GM12874 (cell line): ENCODE measurements at regions not wholly inside any gene's neighbourhood (a gene's known extent, or its start where the extent isn't known, plus 50 kb on each side); places are given as distances from the start of the nearest gene placed in this dataset.

ENCODE experiments used
- TF ChIP-seq, protein P1 (sequence below): IDR thresholded peaks from 2 replicates; pipeline ENCODE4 v1.5.1; 2011; ENCODE audit warnings: low read depth, mild to moderate bottlenecking, control low read depth, low read length, moderate library complexity; ENCODE audit not compliant: insufficient read depth

- TF ChIP-seq, protein P1, sequence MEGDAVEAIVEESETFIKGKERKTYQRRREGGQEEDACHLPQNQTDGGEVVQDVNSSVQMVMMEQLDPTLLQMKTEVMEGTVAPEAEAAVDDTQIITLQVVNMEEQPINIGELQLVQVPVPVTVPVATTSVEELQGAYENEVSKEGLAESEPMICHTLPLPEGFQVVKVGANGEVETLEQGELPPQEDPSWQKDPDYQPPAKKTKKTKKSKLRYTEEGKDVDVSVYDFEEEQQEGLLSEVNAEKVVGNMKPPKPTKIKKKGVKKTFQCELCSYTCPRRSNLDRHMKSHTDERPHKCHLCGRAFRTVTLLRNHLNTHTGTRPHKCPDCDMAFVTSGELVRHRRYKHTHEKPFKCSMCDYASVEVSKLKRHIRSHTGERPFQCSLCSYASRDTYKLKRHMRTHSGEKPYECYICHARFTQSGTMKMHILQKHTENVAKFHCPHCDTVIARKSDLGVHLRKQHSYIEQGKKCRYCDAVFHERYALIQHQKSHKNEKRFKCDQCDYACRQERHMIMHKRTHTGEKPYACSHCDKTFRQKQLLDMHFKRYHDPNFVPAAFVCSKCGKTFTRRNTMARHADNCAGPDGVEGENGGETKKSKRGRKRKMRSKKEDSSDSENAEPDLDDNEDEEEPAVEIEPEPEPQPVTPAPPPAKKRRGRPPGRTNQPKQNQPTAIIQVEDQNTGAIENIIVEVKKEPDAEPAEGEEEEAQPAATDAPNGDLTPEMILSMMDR: 0 out of 2 replicates have a peak, but pooled peaks have one; percentile 9
These were observed 64.6 kb upstream of the CRHR1 start for GRCh38 chr17:45719335-45720071.

DNA sequence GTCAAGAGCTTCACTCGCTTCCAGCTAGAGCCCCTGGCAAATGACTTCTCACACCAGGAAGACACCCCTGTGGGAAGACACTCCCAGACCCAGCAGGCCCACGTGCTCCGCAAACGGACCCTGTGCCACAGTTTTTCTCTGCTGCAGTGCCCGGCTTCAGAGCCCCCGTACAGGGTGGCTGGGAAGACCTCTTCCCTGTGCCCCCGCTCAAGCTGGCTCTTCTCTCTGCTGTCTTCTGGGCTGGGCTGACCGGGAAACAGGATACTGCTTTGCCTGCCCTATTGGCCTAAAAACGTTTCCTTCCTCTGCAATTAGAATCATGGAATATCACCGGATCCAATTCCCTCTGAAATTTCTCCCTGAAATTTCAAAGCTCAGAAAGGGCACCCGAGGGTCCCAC lies 63.7 kb upstream of the CRHR1 start:
- TF ChIP-seq, protein P1: no peak

GRCh38 chr17:45722161-45722560 lies 62.0 kb upstream of the CRHR1 start:
- TF ChIP-seq, protein P1: no peak

DNA sequence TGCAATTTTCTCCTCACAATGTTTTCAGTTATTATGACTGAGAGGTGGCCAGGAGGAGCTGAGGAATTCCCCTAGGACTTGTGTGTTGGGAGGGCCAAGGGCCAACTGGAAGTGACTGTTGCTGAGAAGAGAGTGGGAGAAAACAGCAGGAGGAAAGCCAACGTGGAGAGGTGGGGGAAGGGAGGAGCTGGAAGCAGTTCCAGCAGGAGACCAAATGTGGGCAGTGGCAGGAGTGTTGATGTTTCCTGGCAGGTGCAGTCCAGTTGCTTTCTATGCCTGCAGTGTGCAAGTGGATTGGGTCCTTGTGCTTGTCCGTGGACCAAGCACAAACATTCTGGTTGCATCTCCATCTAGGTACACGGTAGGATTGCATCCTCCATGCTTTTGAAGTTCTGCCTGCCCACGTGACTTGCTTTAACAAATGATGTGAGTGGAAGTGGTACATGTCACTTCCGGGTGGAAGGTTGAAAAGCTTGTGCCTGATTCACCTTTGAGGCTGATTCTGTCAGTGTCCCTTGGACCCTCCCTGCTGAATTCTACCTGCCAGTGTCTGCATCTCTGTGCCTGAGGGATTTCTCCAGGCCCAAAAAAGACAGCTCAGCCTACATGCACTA lies 54.7 kb upstream of the CRHR1 start:
- TF ChIP-seq, protein P1: no peak

DNA sequence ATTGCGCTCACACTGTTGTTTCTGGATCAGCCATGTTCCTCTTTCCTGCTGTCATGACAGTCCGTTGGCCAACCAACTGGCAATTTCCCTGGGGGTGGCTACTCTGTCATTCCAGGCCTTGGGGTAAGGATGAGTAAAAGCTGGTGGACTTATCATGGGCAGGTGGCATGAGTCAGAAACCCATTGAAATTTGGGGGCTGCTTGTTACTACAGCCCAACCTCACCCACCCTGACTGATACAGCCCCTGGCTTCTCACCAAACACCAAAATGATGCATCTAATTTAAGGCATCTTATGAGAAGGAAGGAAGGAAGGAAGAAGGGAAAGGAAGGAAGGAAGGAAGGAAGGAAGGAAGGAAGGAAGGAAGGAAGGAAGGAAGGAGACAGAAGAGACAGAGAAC lies 53.9 kb upstream of the CRHR1 start:
- TF ChIP-seq, protein P1: no peak

GRCh38 chr17:45731459-45731858 lies 52.7 kb upstream of the CRHR1 start:
- TF ChIP-seq, protein P1: no peak

GRCh38 chr17:45732926-45733505 lies 51.1 kb upstream of the CRHR1 start:
- TF ChIP-seq, protein P1: no peak
